ENCODE measurements at regions not wholly inside any gene's neighbourhood (a gene's known extent, or its start where the extent isn't known, plus 50 kb on each side); places are given as distances from the start of the nearest gene placed in this dataset.

DNA sequence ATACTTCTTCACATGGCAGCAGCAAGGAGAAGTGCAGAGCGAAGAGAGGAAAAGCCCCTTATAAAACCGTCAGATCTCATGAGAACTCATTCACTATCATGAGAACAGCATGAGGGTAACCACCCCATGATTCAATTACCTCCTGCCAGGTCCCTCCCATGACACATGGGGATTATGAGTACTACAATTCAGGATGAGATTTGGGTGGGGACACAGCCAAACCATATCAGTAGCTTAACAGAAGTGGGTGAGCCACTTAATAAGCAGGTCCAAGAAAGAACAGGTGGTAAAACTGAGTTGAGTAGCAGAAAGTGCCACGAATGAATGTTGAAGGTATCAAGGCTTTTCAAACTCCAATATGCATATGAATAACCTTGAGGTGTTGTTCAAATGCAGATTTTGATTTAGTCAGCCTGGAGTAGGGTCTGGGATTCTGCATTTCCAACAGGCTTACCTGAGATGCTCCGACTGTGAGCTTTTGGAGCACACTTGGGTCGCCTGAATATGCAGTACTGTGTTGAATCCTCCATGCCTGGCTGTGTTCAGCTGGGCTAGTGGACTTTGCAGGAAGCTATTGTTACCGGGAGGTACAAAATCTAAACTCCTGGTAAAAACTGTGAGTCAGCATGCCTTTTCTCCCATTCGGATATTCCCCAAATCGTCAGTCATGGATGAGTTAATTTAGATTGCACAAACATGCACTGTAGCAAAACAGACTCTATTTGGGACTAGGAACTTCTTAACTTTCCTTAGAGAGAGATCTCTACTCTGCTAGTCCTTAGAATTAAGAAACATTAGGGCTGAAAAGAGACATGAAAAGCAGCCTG lies 69.0 kb upstream of the PRKCQ start:
- no peak for DNase-seq (ENCODE audit: low read depth)

DNA sequence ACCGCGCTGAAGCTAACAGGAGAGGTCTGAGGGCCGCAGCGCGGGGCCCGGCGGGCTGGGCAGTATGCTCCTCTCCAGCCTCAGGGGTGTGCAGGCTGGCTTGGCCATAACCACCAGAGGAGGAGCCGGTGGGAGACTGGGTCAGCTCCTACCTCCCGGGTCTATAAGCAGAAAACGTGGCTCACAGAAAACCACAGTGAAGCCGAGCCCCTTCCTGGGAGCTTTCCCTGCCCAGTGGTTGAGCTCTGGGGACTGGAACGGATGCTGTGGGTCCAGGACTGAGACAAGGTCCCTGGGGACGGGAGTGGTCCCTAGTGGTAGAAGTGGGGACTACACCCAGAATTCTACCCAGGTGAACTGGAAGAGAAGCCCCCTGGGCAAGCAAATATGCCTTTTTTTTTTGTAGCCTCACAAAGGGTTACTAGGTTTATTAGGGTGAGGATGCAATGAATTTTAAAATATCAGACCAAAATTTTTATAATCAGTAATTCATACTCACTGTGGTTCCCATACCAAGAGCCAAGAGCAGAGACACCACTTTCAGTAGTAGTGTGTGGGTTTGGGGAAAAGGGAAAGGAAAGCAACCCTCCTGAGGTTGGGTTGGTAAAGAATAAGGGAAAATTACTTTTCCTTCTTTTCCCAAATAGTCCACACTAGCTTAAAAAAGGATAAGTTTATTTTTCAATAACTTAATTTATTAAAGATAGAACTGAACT lies 67.9 kb upstream of the PRKCQ start:
- DNase-seq (ENCODE audit: low read depth): peak; percentile 9

DNA sequence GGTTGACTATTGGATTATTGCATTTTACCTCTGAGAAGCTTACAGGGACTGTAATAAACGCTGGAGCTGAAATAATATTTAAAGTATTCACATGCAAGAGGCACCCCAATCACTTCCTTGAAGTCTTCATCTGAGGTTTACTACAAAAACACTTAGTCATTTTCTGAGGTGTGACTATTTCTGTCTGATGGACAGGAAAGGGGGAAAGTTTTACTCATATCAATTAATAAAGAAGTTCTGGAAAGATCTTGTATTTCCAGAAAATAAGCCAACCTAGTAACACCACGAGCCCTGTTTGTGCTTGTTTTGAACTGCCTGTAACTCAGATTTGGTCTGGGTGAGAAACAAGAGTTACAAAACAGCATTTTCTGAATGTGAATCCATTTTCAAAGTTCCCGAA lies 63.9 kb upstream of the PRKCQ start:
- DNase-seq (ENCODE audit: low read depth): no peak

DNA sequence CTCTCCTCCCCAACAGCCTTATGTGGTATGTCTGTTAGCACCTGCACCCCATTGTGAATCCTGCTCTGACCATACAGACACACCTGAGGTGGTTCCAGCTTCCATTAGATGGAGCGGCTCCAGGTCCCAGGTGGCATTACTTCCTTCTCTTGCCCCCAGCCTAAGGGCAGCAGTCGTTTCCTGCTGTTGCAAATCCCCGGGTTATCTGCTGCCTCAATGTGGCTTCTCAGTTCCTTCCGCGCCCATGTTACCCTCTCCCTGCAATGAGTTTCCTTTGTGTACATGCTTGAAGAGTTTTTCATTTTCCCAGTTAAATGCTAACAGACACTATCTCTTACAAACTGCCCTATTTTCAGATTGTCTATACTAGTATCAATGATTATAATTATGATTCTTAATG lies 62.8 kb upstream of the PRKCQ start:
- no peak for DNase-seq (ENCODE audit: low read depth)

DNA sequence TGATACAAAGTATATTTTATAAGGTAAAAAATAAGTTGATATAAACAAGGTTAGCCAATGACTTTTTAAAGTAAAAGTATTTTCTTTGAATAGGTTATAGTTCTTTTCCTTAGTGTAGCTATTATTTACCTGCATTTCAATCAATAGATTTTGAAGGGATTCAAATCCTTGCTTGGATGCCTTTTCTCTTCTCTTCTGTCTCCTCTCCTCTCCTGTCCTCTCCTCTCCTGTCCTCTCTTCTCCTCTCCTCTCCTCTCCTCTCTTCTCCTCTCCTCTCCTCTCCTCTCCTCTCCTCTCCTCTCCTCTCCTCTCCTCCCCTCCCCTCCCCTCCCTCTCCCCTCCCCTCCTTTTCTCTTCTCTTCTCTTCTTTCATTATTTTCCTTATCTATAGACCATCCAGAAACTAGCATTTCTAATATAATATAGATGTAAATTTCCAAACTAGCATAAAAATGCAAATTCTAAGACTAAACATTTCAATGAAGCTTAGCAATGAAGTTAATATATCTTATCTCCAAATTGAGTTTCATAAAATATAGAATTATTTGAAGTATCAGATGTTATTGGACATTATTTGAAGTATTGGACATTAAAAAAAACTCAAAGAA lies 60.5 kb upstream of the PRKCQ start:
- no peak for DNase-seq (ENCODE audit: low read depth)

DNA sequence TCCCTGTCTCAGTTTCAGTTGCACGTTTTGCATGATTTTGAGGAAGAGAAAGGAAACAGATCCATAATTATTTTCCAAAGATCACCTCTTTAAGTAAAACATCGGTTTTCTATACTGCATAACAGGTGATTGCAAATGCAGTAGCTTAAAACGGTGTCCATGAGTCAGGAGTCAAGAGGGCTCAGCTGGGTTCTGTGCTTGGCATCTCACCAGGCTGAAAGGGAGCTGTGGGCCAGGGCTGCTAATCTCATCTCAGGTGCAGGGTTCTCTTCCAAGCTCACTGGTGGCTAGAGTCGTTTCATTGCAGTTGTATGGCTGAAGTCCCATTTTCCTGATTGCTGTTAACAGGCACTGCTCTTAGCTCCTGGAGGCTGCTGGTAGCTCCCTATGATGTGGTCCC lies 57.0 kb upstream of the PRKCQ start:
- DNase-seq (ENCODE audit: low read depth): no peak

DNA sequence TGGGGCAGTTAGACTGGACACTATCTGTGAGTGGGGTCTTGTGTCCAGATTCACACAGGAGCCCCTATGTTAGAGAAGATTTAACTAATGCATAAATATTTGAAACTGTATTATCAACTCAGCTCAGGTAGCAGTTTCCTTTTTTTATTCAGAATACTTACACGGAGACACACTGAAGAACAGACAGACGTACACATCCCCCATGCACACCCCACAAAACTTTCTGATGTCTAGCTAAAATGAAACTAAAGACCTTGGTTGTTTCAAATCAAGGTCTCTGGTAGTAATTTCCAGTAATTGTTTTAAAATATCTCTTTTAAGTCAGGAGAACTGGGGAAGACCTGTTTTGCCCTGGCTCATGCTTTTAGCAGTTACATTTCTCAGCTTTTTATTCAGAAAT lies 55.7 kb upstream of the PRKCQ start:
- DNase-seq (ENCODE audit: low read depth): no peak

All from M059J (cell line).